ENCODE measurements at regions not wholly inside any gene's neighbourhood (a gene's known extent, or its start where the extent isn't known, plus 50 kb on each side); places are given as distances from the start of the nearest gene placed in this dataset.

DNA sequence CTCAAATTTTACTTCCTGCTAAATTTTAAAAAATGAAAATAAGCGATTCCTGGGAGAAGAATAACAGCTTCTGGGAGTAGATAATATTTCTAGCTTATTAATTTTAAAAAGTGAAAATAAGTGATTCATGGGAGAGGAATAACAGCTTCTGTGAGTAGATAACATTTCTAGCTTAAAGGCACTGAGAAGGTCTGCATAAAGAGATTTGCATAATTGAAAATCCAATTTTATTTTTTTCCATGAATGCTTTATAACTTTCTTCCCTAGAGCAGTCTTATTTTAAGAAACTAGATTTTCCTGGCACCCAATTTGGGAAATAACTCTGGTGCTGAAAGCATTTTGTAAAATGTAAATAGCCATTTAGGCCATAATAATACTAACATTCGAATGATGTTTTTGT, 65.9 kb upstream of the ASTN2 start:
- FAIRE-seq = no peak

GRCh38 chr9:117480253-117480652, 65.4 kb upstream of the ASTN2 start:
- no peak for FAIRE-seq

- no peak for FAIRE-seq
Measured at GRCh38 chr9:117473293-117473692, 58.4 kb upstream of the ASTN2 start.

DNA sequence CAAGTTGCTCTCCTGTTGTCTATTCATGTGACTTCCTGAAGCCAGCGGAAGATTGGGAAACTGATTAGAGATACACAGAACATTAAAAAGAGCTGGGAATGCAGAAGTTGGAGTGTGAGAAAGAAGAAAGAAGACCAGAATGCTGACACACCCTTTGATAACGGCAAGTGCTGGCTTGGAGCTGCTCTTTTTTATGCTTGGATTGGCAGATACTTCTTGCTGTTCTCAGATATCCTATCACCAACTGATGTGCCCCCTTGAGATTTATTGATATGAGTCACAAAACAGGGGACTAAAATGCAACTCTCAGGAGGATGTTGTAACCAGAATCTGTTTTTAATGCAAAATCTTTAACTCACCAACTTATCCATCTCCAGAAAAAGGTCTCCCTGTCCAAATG, 56.0 kb upstream of the ASTN2 start:
- FAIRE-seq = no peak

DNA sequence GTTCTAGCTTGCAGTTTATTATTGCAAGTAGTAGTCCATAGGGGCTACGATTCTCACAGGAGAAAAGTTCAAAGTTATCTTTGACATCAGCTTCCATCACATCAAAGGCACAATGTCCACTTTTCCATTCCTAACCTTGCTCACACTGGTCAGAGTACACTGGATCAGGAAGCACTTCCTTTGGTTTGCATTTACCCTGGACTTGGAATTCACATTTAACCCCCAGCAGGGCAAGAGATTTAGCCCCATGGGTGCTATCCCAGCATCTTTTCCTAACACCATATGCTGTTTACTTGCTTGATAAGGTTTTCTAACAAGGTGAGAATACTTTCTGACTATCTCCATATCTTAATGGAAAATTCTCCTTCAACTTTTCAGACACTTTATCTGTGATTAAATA, 55.6 kb upstream of the ASTN2 start:
- FAIRE-seq = no peak

- FAIRE-seq = no peak
Measured at GRCh38 chr9:117466111-117466510, 51.3 kb upstream of the ASTN2 start.

GRCh38 chr9:117465706-117466105, 50.8 kb upstream of the ASTN2 start:
- no peak for FAIRE-seq

DNA sequence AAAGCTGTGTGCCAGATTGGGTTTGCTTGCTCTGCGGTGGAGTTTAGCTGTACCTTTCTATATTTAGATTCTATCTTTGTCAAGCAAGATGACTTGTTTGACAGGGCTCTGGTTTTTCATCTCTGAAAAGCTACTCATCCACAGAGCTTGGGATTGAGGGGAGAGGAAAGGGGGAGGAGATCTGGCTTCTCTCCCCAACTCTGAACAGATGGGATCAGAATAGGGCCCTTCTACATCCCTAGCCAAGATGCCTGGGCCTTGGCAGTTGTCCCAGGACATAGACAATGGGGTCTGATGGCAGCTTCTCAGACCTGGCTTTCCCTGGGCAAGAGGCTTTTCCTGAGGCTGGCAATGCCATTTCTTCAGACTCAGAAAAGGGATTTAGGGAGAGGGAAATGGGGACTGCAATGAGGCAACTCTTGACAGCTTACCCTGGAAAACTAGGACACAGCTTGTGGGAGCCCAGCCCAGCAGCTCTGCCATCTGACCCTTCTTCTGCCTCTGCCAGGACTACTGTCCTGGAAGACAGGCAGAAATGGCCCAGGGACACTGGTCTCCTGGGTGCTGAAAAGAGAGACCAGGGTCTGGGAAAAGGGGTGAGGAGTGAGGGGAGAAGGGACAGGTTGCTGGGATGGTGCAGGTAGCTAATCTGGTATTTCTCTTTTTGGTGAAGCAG, 50.2 kb upstream of the ASTN2 start:
- FAIRE-seq = no peak
